Suprapubic skin (tissue), 4 donors: ENCODE measurements at regions not wholly inside any gene's neighbourhood (a gene's known extent, or its start where the extent isn't known, plus 50 kb on each side); places are given as distances from the start of the nearest gene placed in this dataset.

Experiments used
- DNase-seq, 2 donors: peaks; one replicate each; pipeline ENCODE4 v3.0.0-alpha.2; 2019; ENCODE audit warnings: low spot score in 2 of 2
- H3K27ac ChIP-seq: fragments of 200-600 bp; sonication (generic); one replicate; pipeline ENCODE4 v1.5.1; 2019
- H3K27me3 ChIP-seq: fragments of 200-600 bp; sonication (generic); one replicate; pipeline ENCODE4 v1.5.1; 2019
- H3K36me3 ChIP-seq: fragments of 200-600 bp; sonication (generic); one replicate; pipeline ENCODE4 v1.5.1; 2019
- H3K4me1 ChIP-seq: fragments of 200-600 bp; sonication (generic); one replicate; pipeline ENCODE4 v1.5.1; 2019
- H3K4me3 ChIP-seq: fragments of 200-600 bp; sonication (generic); one replicate; pipeline ENCODE4 v1.5.1; 2019; ENCODE audit warnings: mild to moderate bottlenecking
- H3K9me3 ChIP-seq: fragments of 200-600 bp; sonication (generic); one replicate; pipeline ENCODE4 v1.5.1; 2019
- CTCF ChIP-seq, 2 donors: fragments of 200-600 bp in 1 of 2; fragments of 450-650 bp in 1 of 2; sonication (generic) in 1 of 2; IDR thresholded peaks; one replicate each; pipeline ENCODE4 v1.5.1; 2016 to 2019; ENCODE audit warnings: antibody characterized with exemption in 2 of 2, mild to moderate bottlenecking in 1 of 2, moderate library complexity in 1 of 2
- EP300 ChIP-seq: sonication (generic); formaldehyde crosslinking; IDR thresholded peaks from one replicate; pipeline ENCODE4 v1.6.1; 2017; ENCODE audit warnings: antibody characterized with exemption
- POLR2A ChIP-seq, 2 donors: fragments of 450-650 bp; IDR thresholded peaks; one replicate each; pipeline ENCODE4 v1.6.1; 2017; ENCODE audit warnings: antibody characterized with exemption in 2 of 2, mild to moderate bottlenecking in 2 of 2, moderate library complexity in 2 of 2
- POLR2AphosphoS5 ChIP-seq, 3 donors: sonication (generic); formaldehyde crosslinking; IDR thresholded peaks; one replicate each; pipeline ENCODE4 v1.6.1; 2017; ENCODE audit warnings: antibody characterized with exemption in 3 of 3
- WGBS: methylation state at CpG from one replicate; pipeline ENCODE4 v1.1.5; 2018; 5-methylcytosine and 5-hydroxymethylcytosine counted together

DNA sequence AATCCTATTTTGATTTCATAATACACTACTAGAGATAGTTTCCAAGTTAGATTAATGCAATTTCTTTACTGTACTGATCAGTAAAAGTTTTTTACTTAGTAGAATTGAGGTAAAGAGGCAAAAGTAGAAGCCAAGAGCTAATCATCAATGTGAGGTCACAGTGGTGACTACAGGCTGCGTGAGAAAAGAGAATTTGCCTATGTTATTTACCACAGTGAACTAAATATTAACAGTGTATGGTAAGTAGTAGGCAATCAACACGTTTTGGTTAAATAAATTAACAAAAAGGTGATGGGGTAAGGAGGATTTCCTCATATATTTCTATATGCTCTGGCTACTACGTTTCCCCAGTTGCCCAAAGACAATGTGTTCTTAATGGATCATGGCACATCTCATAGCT is 202.2 kb upstream of the CMC1 start:
- H3K27ac ChIP-seq, result no peak overlapping the region
- no peaks in the 10 kb centered on the region for H3K27me3 ChIP-seq
- TF ChIP-seq POLR2A (IDR thresholded peaks at IDR 0.05) (no peak), POLR2AphosphoS5 (IDR thresholded peaks at IDR 0.05) (no peak), EP300 (no peak), CTCF (IDR thresholded peaks at IDR 0.05) (no peak)
- no peaks in the 10 kb centered on the region for H3K9me3 ChIP-seq
- no peaks in the 10 kb centered on the region for H3K4me1 ChIP-seq
- 72% methylated on average over 3 of the region's 3 CpGs for WGBS
- no peak overlapping the region for H3K4me3 ChIP-seq
- no peak for DNase-seq
- H3K36me3 ChIP-seq, result no peaks in the 10 kb centered on the region

DNA sequence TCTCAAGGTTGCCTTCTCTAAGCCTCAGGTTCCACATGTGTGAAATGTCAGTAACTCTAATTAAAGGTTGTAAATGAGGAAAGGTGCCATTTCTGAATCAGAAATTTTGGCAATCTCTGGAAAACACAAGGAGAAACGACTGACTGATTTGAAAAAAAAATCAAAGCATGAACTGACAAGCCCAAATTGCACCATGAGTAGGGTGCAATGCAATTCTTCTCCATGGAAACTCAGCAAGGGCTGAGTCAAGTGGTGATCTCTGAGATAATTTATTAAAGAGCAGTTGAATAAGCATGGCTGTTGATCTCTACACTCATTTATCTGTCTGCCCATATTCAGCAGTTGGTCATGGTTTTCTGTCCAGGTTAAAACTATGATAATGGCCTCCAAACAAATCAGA is 201.6 kb upstream of the CMC1 start:
- H3K27ac ChIP-seq, result no peak overlapping the region
- H3K4me1 ChIP-seq, result no peaks in the 10 kb centered on the region
- no peak for TF ChIP-seq EP300
- no peak for TF ChIP-seq POLR2AphosphoS5 (IDR thresholded peaks at IDR 0.05)
- TF ChIP-seq CTCF (IDR thresholded peaks at IDR 0.05), result no peak
- no peaks in the 10 kb centered on the region for H3K9me3 ChIP-seq
- H3K4me3 ChIP-seq, result no peak overlapping the region
- no peaks in the 10 kb centered on the region for H3K36me3 ChIP-seq
- no peak for DNase-seq
- H3K27me3 ChIP-seq, result no peaks in the 10 kb centered on the region
- 46% methylated on average over 1 of the region's 1 CpG for WGBS

- 58% methylated on average over 2 of the region's 2 CpGs for WGBS
- Histone ChIP-seq H3K27ac (no peak overlapping the region), H3K4me1 (no peaks in the 10 kb centered on the region), H3K36me3 (no peaks in the 10 kb centered on the region), H3K4me3 (no peak overlapping the region), H3K27me3 (no peaks in the 10 kb centered on the region), H3K9me3 (no peaks in the 10 kb centered on the region)
- DNase-seq, result no peak
- TF ChIP-seq CTCF (IDR thresholded peaks at IDR 0.05) (no peak), POLR2AphosphoS5 (IDR thresholded peaks at IDR 0.05) (no peak), POLR2A (IDR thresholded peaks at IDR 0.05) (no peak), EP300 (no peak)
Measured at GRCh38 chr3:28042095-28042635, 199.3 kb upstream of the CMC1 start.

- no peaks in the 10 kb centered on the region for H3K4me1 ChIP-seq
- H3K9me3 ChIP-seq, result no peaks in the 10 kb centered on the region
- H3K27ac ChIP-seq, result no peak overlapping the region
- no peak overlapping the region for H3K4me3 ChIP-seq
- DNase-seq, result no peak
- no peaks in the 10 kb centered on the region for H3K36me3 ChIP-seq
- TF ChIP-seq EP300, result no peak
- TF ChIP-seq CTCF (IDR thresholded peaks at IDR 0.05), result no peak
- no peak for TF ChIP-seq POLR2AphosphoS5 (IDR thresholded peaks at IDR 0.05)
- TF ChIP-seq POLR2A (IDR thresholded peaks at IDR 0.05), result no peak
- WGBS, result 48% methylated on average over 1 of the region's 1 CpG
- no peaks in the 10 kb centered on the region for H3K27me3 ChIP-seq
Measured at GRCh38 chr3:28042707-28043106, 198.7 kb upstream of the CMC1 start.

GRCh38 chr3:28050120-28050519 is 191.3 kb upstream of the CMC1 start:
- TF ChIP-seq POLR2AphosphoS5 (IDR thresholded peaks at IDR 0.05), result no peak
- no peak for TF ChIP-seq POLR2A (IDR thresholded peaks at IDR 0.05)
- no peak for TF ChIP-seq CTCF (IDR thresholded peaks at IDR 0.05)
- no peak for TF ChIP-seq EP300
- 61% methylated on average over 3 of the region's 3 CpGs for WGBS
- Histone ChIP-seq H3K4me3 (no peak overlapping the region), H3K36me3 (no peaks in the 10 kb centered on the region), H3K27ac (no peak overlapping the region), H3K9me3 (no peaks in the 10 kb centered on the region), H3K4me1 (no peaks in the 10 kb centered on the region), H3K27me3 (no peaks in the 10 kb centered on the region)
- DNase-seq, result no peak
